ENCODE measurements at regions not wholly inside any gene's neighbourhood (a gene's known extent, or its start where the extent isn't known, plus 50 kb on each side); places are given as distances from the start of the nearest gene placed in this dataset.

- H3K9me2 ChIP-seq (replicated peaks; ENCODE audit: low read depth, low read length) = no peaks in the 10 kb centered on the region
- H4K20me1 ChIP-seq (ENCODE audit: insufficient read depth, low read length, poor library complexity, severe bottlenecking) = no peaks in the 10 kb centered on the region
- H2AFZ ChIP-seq (ENCODE audit: low read length) = no peak overlapping the region
- H3F3A ChIP-seq (ENCODE audit: low read depth) = no peaks in the 10 kb centered on the region
- TF ChIP-seq EZH2phosphoT487 (IDR thresholded peaks at IDR 0.05; ENCODE audit: borderline replicate concordance) = no peak
- TF ChIP-seq CTCF (conservative IDR thresholded peaks at IDR 0.05; ENCODE audit: low read length) = no peak
- no peak overlapping the region for H3K9ac ChIP-seq (ENCODE audit: low read depth, low read length, poor library complexity, severe bottlenecking)
- H3K36me3 ChIP-seq (ENCODE audit: insufficient read depth, low read length) = no peaks in the 10 kb centered on the region
- no peak overlapping the region for H3K4me2 ChIP-seq (ENCODE audit: low read depth, low read length, poor library complexity, severe bottlenecking)
- H3K4me1 ChIP-seq (ENCODE audit: insufficient read depth, low read length, poor library complexity, severe bottlenecking) = no peaks in the 10 kb centered on the region
- peaks cover 4% of the 10 kb centered on the region; the same call in 1 of the 2 replicates for H3K9me3 ChIP-seq (ENCODE audit: insufficient read depth, low read depth, low read length)
- H3K79me2 ChIP-seq (ENCODE audit: insufficient read depth, low read length) = no peaks in the 10 kb centered on the region
- H3K4me3 ChIP-seq (ENCODE audit: low read length, poor library complexity, severe bottlenecking) = no peak overlapping the region
- no peaks in the 10 kb centered on the region for H3K27me3 ChIP-seq (ENCODE audit: insufficient read depth, low read length, poor library complexity, severe bottlenecking)
These were observed 454.3 kb downstream of the MATN1 start for GRCh38 chr1:30268923-30269666.

GRCh38 chr1:30267856-30268255 is 455.5 kb downstream of the MATN1 start:
- Histone ChIP-seq H3K9me2 (replicated peaks; ENCODE audit: low read depth, low read length) (no peaks in the 10 kb centered on the region), H3K4me2 (ENCODE audit: low read depth, low read length, poor library complexity, severe bottlenecking) (no peak overlapping the region), H4K20me1 (ENCODE audit: insufficient read depth, low read length, poor library complexity, severe bottlenecking) (no peaks in the 10 kb centered on the region), H3K36me3 (ENCODE audit: insufficient read depth, low read length) (no peaks in the 10 kb centered on the region), H3K9ac (ENCODE audit: low read depth, low read length, poor library complexity, severe bottlenecking) (no peak overlapping the region), H3F3A (ENCODE audit: low read depth) (no peaks in the 10 kb centered on the region), H3K9me3 (ENCODE audit: insufficient read depth, low read depth, low read length) (peaks cover 4% of the 10 kb centered on the region; the same call in 1 of the 2 replicates), H3K4me1 (ENCODE audit: insufficient read depth, low read length, poor library complexity, severe bottlenecking) (no peaks in the 10 kb centered on the region), H3K27me3 (ENCODE audit: insufficient read depth, low read length, poor library complexity, severe bottlenecking) (no peaks in the 10 kb centered on the region), H3K79me2 (ENCODE audit: insufficient read depth, low read length) (no peaks in the 10 kb centered on the region), H3K4me3 (ENCODE audit: low read length, poor library complexity, severe bottlenecking) (no peak overlapping the region), H2AFZ (ENCODE audit: low read length) (no peak overlapping the region)
- no peak for TF ChIP-seq CTCF (conservative IDR thresholded peaks at IDR 0.05; ENCODE audit: low read length)
- no peak for TF ChIP-seq EZH2phosphoT487 (IDR thresholded peaks at IDR 0.05; ENCODE audit: borderline replicate concordance)

GRCh38 chr1:30267046-30267445 is 456.3 kb downstream of the MATN1 start:
- TF ChIP-seq CTCF (conservative IDR thresholded peaks at IDR 0.05; ENCODE audit: low read length) (no peak), EZH2phosphoT487 (IDR thresholded peaks at IDR 0.05; ENCODE audit: borderline replicate concordance) (no peak)
- Histone ChIP-seq H3K79me2 (ENCODE audit: insufficient read depth, low read length) (no peaks in the 10 kb centered on the region), H4K20me1 (ENCODE audit: insufficient read depth, low read length, poor library complexity, severe bottlenecking) (no peaks in the 10 kb centered on the region), H2AFZ (ENCODE audit: low read length) (no peak overlapping the region), H3K4me1 (ENCODE audit: insufficient read depth, low read length, poor library complexity, severe bottlenecking) (no peaks in the 10 kb centered on the region), H3K4me2 (ENCODE audit: low read depth, low read length, poor library complexity, severe bottlenecking) (no peak overlapping the region), H3K27me3 (ENCODE audit: insufficient read depth, low read length, poor library complexity, severe bottlenecking) (no peaks in the 10 kb centered on the region), H3K9me3 (ENCODE audit: insufficient read depth, low read depth, low read length) (peaks cover 4% of the 10 kb centered on the region; the same call in 1 of the 2 replicates), H3F3A (ENCODE audit: low read depth) (no peaks in the 10 kb centered on the region), H3K4me3 (ENCODE audit: low read length, poor library complexity, severe bottlenecking) (no peak overlapping the region), H3K36me3 (ENCODE audit: insufficient read depth, low read length) (no peaks in the 10 kb centered on the region), H3K9ac (ENCODE audit: low read depth, low read length, poor library complexity, severe bottlenecking) (no peak overlapping the region), H3K9me2 (replicated peaks; ENCODE audit: low read depth, low read length) (no peaks in the 10 kb centered on the region)
